ENCODE measurements at regions not wholly inside any gene's neighbourhood (a gene's known extent, or its start where the extent isn't known, plus 50 kb on each side); places are given as distances from the start of the nearest gene placed in this dataset.

DNA sequence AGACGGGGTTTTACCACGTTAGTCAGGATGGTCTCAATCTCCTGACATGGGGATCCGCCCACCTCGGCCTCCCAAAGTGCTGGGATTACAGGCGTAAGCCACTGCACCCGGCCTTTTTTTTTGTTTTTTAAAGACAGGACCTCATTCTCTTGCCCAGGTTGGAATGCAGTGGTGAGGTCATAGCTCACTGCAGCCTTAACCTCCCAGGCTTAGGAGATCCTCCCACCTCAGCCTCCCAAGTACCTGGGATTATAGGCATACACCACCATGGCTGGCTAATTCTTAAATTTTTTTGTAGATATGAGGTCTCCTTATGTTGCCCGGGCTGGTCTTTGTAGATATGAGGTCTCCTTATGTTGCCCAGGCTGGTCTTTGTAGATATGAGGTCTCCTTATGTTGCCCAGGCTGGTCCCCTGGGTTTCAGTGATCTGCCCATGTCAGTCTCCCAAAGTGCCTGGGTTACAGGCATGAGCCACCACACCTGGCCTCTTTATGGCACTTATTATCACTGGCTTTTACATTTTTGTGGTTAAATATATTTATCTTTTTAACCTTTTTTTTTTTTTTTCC, 82.3 kb upstream of the RNU6-1 start:
- TF ChIP-seq, protein P1, sequence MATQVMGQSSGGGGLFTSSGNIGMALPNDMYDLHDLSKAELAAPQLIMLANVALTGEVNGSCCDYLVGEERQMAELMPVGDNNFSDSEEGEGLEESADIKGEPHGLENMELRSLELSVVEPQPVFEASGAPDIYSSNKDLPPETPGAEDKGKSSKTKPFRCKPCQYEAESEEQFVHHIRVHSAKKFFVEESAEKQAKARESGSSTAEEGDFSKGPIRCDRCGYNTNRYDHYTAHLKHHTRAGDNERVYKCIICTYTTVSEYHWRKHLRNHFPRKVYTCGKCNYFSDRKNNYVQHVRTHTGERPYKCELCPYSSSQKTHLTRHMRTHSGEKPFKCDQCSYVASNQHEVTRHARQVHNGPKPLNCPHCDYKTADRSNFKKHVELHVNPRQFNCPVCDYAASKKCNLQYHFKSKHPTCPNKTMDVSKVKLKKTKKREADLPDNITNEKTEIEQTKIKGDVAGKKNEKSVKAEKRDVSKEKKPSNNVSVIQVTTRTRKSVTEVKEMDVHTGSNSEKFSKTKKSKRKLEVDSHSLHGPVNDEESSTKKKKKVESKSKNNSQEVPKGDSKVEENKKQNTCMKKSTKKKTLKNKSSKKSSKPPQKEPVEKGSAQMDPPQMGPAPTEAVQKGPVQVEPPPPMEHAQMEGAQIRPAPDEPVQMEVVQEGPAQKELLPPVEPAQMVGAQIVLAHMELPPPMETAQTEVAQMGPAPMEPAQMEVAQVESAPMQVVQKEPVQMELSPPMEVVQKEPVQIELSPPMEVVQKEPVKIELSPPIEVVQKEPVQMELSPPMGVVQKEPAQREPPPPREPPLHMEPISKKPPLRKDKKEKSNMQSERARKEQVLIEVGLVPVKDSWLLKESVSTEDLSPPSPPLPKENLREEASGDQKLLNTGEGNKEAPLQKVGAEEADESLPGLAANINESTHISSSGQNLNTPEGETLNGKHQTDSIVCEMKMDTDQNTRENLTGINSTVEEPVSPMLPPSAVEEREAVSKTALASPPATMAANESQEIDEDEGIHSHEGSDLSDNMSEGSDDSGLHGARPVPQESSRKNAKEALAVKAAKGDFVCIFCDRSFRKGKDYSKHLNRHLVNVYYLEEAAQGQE (IDR thresholded peaks at IDR 0.05; ENCODE audit: unreplicated experiment), result no peak
- TF ChIP-seq, protein P2, sequence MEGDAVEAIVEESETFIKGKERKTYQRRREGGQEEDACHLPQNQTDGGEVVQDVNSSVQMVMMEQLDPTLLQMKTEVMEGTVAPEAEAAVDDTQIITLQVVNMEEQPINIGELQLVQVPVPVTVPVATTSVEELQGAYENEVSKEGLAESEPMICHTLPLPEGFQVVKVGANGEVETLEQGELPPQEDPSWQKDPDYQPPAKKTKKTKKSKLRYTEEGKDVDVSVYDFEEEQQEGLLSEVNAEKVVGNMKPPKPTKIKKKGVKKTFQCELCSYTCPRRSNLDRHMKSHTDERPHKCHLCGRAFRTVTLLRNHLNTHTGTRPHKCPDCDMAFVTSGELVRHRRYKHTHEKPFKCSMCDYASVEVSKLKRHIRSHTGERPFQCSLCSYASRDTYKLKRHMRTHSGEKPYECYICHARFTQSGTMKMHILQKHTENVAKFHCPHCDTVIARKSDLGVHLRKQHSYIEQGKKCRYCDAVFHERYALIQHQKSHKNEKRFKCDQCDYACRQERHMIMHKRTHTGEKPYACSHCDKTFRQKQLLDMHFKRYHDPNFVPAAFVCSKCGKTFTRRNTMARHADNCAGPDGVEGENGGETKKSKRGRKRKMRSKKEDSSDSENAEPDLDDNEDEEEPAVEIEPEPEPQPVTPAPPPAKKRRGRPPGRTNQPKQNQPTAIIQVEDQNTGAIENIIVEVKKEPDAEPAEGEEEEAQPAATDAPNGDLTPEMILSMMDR (conservative IDR thresholded peaks at IDR 0.05; ENCODE audit: low read depth in 2 of 2), result no peak
- TF ChIP-seq CREB1 (CRISPR knock-in tag; IDR thresholded peaks at IDR 0.05; ENCODE audit: low read depth) (no peak), EZH2phosphoT487 (IDR thresholded peaks at IDR 0.05; ENCODE audit: unreplicated experiment) (no peak), POLR2AphosphoS5 (IDR thresholded peaks at IDR 0.05; ENCODE audit: low read depth) (no peak), JUNB (IDR thresholded peaks at IDR 0.05; ENCODE audit: unreplicated experiment) (no peak), EZH2 (IDR thresholded peaks at IDR 0.05; ENCODE audit: low read depth, unreplicated experiment) (no peak), STAT1 (IDR thresholded peaks at IDR 0.05; ENCODE audit: unreplicated experiment) (no peak), ZNF114 (CRISPR knock-in tag; IDR thresholded peaks at IDR 0.05) (no peak), ZNF331 (CRISPR knock-in tag; IDR thresholded peaks at IDR 0.05; ENCODE audit: low read depth) (no peak), NANOG (IDR thresholded peaks at IDR 0.05; ENCODE audit: borderline replicate concordance) (no peak)
- TF ChIP-seq, protein P3, sequence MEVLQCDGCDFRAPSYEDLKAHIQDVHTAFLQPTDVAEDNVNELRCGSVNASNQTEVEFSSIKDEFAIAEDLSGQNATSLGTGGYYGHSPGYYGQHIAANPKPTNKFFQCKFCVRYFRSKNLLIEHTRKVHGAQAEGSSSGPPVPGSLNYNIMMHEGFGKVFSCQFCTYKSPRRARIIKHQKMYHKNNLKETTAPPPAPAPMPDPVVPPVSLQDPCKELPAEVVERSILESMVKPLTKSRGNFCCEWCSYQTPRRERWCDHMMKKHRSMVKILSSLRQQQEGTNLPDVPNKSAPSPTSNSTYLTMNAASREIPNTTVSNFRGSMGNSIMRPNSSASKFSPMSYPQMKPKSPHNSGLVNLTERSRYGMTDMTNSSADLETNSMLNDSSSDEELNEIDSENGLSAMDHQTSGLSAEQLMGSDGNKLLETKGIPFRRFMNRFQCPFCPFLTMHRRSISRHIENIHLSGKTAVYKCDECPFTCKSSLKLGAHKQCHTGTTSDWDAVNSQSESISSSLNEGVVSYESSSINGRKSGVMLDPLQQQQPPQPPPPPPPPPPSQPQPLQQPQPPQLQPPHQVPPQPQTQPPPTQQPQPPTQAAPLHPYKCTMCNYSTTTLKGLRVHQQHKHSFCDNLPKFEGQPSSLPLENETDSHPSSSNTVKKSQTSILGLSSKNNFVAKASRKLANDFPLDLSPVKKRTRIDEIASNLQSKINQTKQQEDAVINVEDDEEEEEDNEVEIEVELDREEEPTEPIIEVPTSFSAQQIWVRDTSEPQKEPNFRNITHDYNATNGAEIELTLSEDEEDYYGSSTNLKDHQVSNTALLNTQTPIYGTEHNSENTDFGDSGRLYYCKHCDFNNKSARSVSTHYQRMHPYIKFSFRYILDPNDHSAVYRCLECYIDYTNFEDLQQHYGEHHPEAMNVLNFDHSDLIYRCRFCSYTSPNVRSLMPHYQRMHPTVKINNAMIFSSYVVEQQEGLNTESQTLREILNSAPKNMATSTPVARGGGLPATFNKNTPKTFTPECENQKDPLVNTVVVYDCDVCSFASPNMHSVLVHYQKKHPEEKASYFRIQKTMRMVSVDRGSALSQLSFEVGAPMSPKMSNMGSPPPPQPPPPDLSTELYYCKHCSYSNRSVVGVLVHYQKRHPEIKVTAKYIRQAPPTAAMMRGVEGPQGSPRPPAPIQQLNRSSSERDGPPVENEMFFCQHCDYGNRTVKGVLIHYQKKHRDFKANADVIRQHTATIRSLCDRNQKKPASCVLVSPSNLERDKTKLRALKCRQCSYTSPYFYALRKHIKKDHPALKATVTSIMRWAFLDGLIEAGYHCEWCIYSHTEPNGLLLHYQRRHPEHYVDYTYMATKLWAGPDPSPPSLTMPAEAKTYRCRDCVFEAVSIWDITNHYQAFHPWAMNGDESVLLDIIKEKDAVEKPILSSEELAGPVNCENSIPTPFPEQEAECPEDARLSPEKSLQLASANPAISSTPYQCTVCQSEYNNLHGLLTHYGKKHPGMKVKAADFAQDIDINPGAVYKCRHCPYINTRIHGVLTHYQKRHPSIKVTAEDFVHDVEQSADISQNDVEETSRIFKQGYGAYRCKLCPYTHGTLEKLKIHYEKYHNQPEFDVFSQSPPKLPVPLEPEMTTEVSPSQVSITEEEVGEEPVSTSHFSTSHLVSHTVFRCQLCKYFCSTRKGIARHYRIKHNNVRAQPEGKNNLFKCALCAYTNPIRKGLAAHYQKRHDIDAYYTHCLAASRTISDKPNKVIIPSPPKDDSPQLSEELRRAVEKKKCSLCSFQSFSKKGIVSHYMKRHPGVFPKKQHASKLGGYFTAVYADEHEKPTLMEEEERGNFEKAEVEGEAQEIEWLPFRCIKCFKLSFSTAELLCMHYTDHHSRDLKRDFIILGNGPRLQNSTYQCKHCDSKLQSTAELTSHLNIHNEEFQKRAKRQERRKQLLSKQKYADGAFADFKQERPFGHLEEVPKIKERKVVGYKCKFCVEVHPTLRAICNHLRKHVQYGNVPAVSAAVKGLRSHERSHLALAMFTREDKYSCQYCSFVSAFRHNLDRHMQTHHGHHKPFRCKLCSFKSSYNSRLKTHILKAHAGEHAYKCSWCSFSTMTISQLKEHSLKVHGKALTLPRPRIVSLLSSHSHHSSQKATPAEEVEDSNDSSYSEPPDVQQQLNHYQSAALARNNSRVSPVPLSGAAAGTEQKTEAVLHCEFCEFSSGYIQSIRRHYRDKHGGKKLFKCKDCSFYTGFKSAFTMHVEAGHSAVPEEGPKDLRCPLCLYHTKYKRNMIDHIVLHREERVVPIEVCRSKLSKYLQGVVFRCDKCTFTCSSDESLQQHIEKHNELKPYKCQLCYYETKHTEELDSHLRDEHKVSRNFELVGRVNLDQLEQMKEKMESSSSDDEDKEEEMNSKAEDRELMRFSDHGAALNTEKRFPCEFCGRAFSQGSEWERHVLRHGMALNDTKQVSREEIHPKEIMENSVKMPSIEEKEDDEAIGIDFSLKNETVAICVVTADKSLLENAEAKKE (CRISPR knock-in tag; IDR thresholded peaks at IDR 0.05), result no peak
- TF ChIP-seq, protein P4, sequence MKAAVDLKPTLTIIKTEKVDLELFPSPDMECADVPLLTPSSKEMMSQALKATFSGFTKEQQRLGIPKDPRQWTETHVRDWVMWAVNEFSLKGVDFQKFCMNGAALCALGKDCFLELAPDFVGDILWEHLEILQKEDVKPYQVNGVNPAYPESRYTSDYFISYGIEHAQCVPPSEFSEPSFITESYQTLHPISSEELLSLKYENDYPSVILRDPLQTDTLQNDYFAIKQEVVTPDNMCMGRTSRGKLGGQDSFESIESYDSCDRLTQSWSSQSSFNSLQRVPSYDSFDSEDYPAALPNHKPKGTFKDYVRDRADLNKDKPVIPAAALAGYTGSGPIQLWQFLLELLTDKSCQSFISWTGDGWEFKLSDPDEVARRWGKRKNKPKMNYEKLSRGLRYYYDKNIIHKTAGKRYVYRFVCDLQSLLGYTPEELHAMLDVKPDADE (IDR thresholded peaks at IDR 0.05), result no peak
